H1 (cell line): ENCODE measurements at regions not wholly inside any gene's neighbourhood (a gene's known extent, or its start where the extent isn't known, plus 50 kb on each side); places are given as distances from the start of the nearest gene placed in this dataset.

Experiments
- CTCF ChIA-PET: fragments of 300-600 bp; sonication (Branson Sonifier 250); formaldehyde crosslinking; loops from one replicate; lab custom pipeline; 2021; ENCODE audit not compliant: partially characterized antibody; lab: Charles Lee
- POLR2A ChIA-PET: fragments of 300-600 bp; sonication (Branson Sonifier 250); formaldehyde crosslinking; loops from one replicate; lab custom pipeline; 2021; ENCODE audit warnings: inconsistent platforms; ENCODE audit not compliant: partially characterized antibody; lab: Charles Lee
- DNase-seq, 2 experiments: peaks; one replicate each; pipeline versions ENCODE4 v3.0.0 to v3.0.0-alpha.2; 2010 to 2022; ENCODE audit warnings: low spot score in 2 of 2, low read depth in 1 of 2, mixed read lengths in 1 of 2
- FAIRE-seq: peaks from 2 replicates; lab custom pipeline; 2011; peaks lifted over from hg19 to GRCh38; lab: Jason Lieb, UNC
- H2AFZ ChIP-seq: 2 replicates; pipeline ENCODE4 v1.8.1; 2012; ENCODE audit warnings: low read length, inconsistent platforms
- H2AK5ac ChIP-seq: 2 replicates; pipeline ENCODE4 v1.6.1; 2013; ENCODE audit warnings: low read depth, low read length
- H2BK120ac ChIP-seq: replicated peaks from 2 replicates; pipeline ENCODE3; 2013; ENCODE audit warnings: low read depth, low read length, inconsistent platforms
- H2BK12ac ChIP-seq: 2 replicates; pipeline ENCODE4 v1.6.1; 2013; ENCODE audit warnings: low read depth, low read length
- H2BK15ac ChIP-seq: 2 replicates; pipeline ENCODE4 v1.6.1; 2013; ENCODE audit warnings: low read length
- H2BK20ac ChIP-seq: 2 replicates; pipeline ENCODE4 v1.6.1; 2013; ENCODE audit warnings: low read length
- H2BK5ac ChIP-seq: 2 replicates; pipeline ENCODE4 v1.6.1; 2013; ENCODE audit warnings: low read depth, low read length
- H3K14ac ChIP-seq: 2 replicates; pipeline ENCODE4 v1.6.1; 2013; ENCODE audit warnings: inconsistent platforms; ENCODE audit not compliant: insufficient read length
- H3K18ac ChIP-seq: 2 replicates; pipeline ENCODE4 v1.6.1; 2013; ENCODE audit warnings: low read length; ENCODE audit errors: extremely low read depth
- H3K23ac ChIP-seq: 2 replicates; pipeline ENCODE4 v1.6.1; 2013; ENCODE audit warnings: inconsistent platforms; ENCODE audit not compliant: insufficient read length
- H3K23me2 ChIP-seq: 2 replicates; pipeline ENCODE4 v1.6.1; 2013; ENCODE audit warnings: low read depth, low read length
- H3K27ac ChIP-seq: 2 replicates; pipeline ENCODE4 v1.6.1; 2011; ENCODE audit warnings: low read depth, low read length, inconsistent platforms
- H3K27me3 ChIP-seq, 4 experiments: replicated peaks in 1 of 4; 1 replicate in 1 of 4; 2 replicates in 3 of 4; pipeline versions ENCODE4 v1.6.1 to v1.8.1; 2011 to 2013; ENCODE audit warnings: low read length in 3 of 4, mild to moderate bottlenecking in 3 of 4, inconsistent platforms in 2 of 4, mixed read lengths in 2 of 4, moderate library complexity in 1 of 4; ENCODE audit not compliant: control insufficient read depth in 3 of 4, insufficient read depth in 3 of 4; ENCODE audit errors: extremely low read depth in 1 of 4
- H3K36me3 ChIP-seq, 4 experiments: 2 replicates each; pipeline versions ENCODE4 v1.6.1 to v1.8.1; 2011 to 2013; ENCODE audit warnings: mild to moderate bottlenecking in 4 of 4, low read length in 3 of 4, moderate library complexity in 2 of 4, control low read depth in 1 of 4, inconsistent platforms in 1 of 4; ENCODE audit not compliant: insufficient read depth in 4 of 4, control insufficient read depth in 2 of 4
- H3K4ac ChIP-seq: replicated peaks from 2 replicates; pipeline ENCODE3; 2013; ENCODE audit warnings: low read length, low read depth, mixed read lengths, inconsistent platforms; ENCODE audit not compliant: insufficient read length
- H3K4me1 ChIP-seq, 4 experiments: replicated peaks in 1 of 4; 1 replicate in 1 of 4; 2 replicates in 3 of 4; pipeline versions ENCODE4 v1.6.1 to v1.8.1; 2011 to 2013; ENCODE audit warnings: low read length in 3 of 4, inconsistent platforms in 2 of 4, mixed read lengths in 1 of 4; ENCODE audit not compliant: insufficient read depth in 4 of 4, control insufficient read depth in 3 of 4
- H3K4me2 ChIP-seq, 2 experiments: 2 replicates each; pipeline versions ENCODE4 v1.6.1 to v1.8.1; 2011 to 2013; ENCODE audit warnings: low read depth in 2 of 2, low read length in 2 of 2, control low read depth in 1 of 2, inconsistent platforms in 1 of 2, mild to moderate bottlenecking in 1 of 2; ENCODE audit not compliant: insufficient read depth in 1 of 2
- H3K4me3 ChIP-seq, 4 experiments: fragments of 200-600, 300-600 bp in 1 of 4; sonication (generic), shearing (Covaris generic), sonication (Bioruptor Twin) in 1 of 4; 2 replicates each; pipeline versions ENCODE4 v1.5.1 to v1.8.1; 2011 to 2016; ENCODE audit warnings: low read length in 4 of 4, low read depth in 3 of 4, control low read depth in 2 of 4, inconsistent platforms in 2 of 4, mild to moderate bottlenecking in 2 of 4, mixed read lengths in 1 of 4, moderate library complexity in 1 of 4; ENCODE audit not compliant: insufficient read depth in 2 of 4; ENCODE audit errors: extremely low read depth in 1 of 4
- H3K56ac ChIP-seq: replicated peaks from 2 replicates; pipeline ENCODE3; 2013; ENCODE audit warnings: low read depth, mild to moderate bottlenecking, mixed read lengths, low read length, inconsistent platforms; ENCODE audit not compliant: insufficient read length
- H3K79me1 ChIP-seq: 2 replicates; pipeline ENCODE4 v1.6.1; 2013; ENCODE audit warnings: low read depth, low read length, control low read depth
- H3K79me2 ChIP-seq, 2 experiments: 2 replicates each; pipeline versions ENCODE4 v1.6.1 to v1.8.1; 2012 to 2013; ENCODE audit warnings: low read length in 2 of 2, mild to moderate bottlenecking in 2 of 2, inconsistent platforms in 1 of 2; ENCODE audit not compliant: insufficient read depth in 2 of 2, control insufficient read depth in 1 of 2
- H3K9ac ChIP-seq, 4 experiments: replicated peaks in 1 of 4; 1 replicate in 1 of 4; 2 replicates in 3 of 4; pipeline versions ENCODE4 v1.6.1 to v1.8.1; 2011 to 2013; ENCODE audit warnings: low read depth in 3 of 4, low read length in 3 of 4, control low read depth in 2 of 4, mild to moderate bottlenecking in 2 of 4, moderate library complexity in 2 of 4, inconsistent platforms in 1 of 4; ENCODE audit errors: extremely low read depth in 1 of 4
- H3K9me3 ChIP-seq, 2 experiments: 2 replicates each; pipeline versions ENCODE4 v1.6.1 to v1.8.1; 2012 to 2013; ENCODE audit warnings: mild to moderate bottlenecking in 2 of 2, moderate library complexity in 2 of 2, control low read depth in 1 of 2, inconsistent platforms in 1 of 2, low read depth in 1 of 2, low read length in 1 of 2, mixed read lengths in 1 of 2; ENCODE audit not compliant: insufficient read depth in 2 of 2
- H4K20me1 ChIP-seq, 2 experiments: replicated peaks in 1 of 2; 2 replicates each; pipeline versions ENCODE3 to v1.8.1; 2011 to 2013; ENCODE audit warnings: inconsistent platforms in 2 of 2, low read length in 2 of 2, mild to moderate bottlenecking in 1 of 2; ENCODE audit not compliant: insufficient read depth in 2 of 2, control insufficient read depth in 1 of 2
- H4K5ac ChIP-seq: 2 replicates; pipeline ENCODE4 v1.6.1; 2013; ENCODE audit warnings: low read length, low read depth, mixed read lengths, inconsistent platforms; ENCODE audit not compliant: insufficient read length
- H4K8ac ChIP-seq: 2 replicates; pipeline ENCODE4 v1.8.0; 2013; ENCODE audit warnings: mild to moderate bottlenecking, moderate library complexity, low read length, inconsistent platforms; ENCODE audit not compliant: insufficient read depth; ENCODE audit errors: extremely low read depth
- H4K91ac ChIP-seq: replicated peaks from 2 replicates; pipeline ENCODE3; 2013; ENCODE audit warnings: low read length, mixed read lengths, inconsistent platforms; ENCODE audit not compliant: insufficient read length
- CBX8 ChIP-seq: fragments of 300-800, 300-1000 bp; sonication (generic); IDR thresholded peaks from 2 replicates; pipeline ENCODE4 v1.7.1; 2016; ENCODE audit warnings: low read depth, low read length, borderline replicate concordance
- CEBPB ChIP-seq: IDR thresholded peaks from 2 replicates; pipeline ENCODE4 v1.6.1; 2012; ENCODE audit warnings: low read depth, low read length
- CREB1 ChIP-seq: IDR thresholded peaks from 2 replicates; pipeline ENCODE4 v1.6.1; 2012; ENCODE audit warnings: inconsistent platforms
- CTCF ChIP-seq, 3 experiments: IDR thresholded peaks; 1 replicate in 2 of 3; 2 replicates in 1 of 3; pipeline versions ENCODE4 v1.5.1 to v1.6.1; 2011; ENCODE audit warnings: low read length in 3 of 3, mild to moderate bottlenecking in 3 of 3, inconsistent platforms in 2 of 3, low read depth in 1 of 3, moderate library complexity in 1 of 3; ENCODE audit not compliant: insufficient read depth in 1 of 3; ENCODE audit errors: control extremely low read depth in 1 of 3
- EGR1 ChIP-seq: IDR thresholded peaks from 2 replicates; pipeline ENCODE4 v1.6.1; 2011; ENCODE audit warnings: low read depth, low read length, borderline replicate concordance
- EZH2 ChIP-seq: fragments of 200-600 bp; sonication (generic); IDR thresholded peaks from 2 replicates; pipeline ENCODE4 v1.7.1; 2012; ENCODE audit warnings: low read depth, mild to moderate bottlenecking, moderate library complexity, low read length, inconsistent platforms; ENCODE audit not compliant: severe bottlenecking
- NANOG ChIP-seq: IDR thresholded peaks from 2 replicates; pipeline ENCODE4 v1.6.1; 2011; ENCODE audit warnings: low read length, low read depth, mild to moderate bottlenecking, inconsistent platforms; ENCODE audit not compliant: insufficient read depth, poor library complexity, severe bottlenecking
- RBBP5 ChIP-seq: IDR thresholded peaks from 2 replicates; pipeline ENCODE4 v1.7.1; 2012; ENCODE audit warnings: low read depth, mild to moderate bottlenecking, inconsistent platforms, low read length, moderate library complexity, borderline replicate concordance
- YY1 ChIP-seq: IDR thresholded peaks from 2 replicates; pipeline ENCODE4 v1.6.1; 2011; ENCODE audit warnings: low read depth, mild to moderate bottlenecking, low read length
- WGBS, 2 experiments: shearing (Covaris generic) in 1 of 2; methylation state at CpG; one replicate each; pipeline versions ENCODE4 v1.1.6 to v1.1.7; 2013 to 2015; ENCODE audit warnings: low lambda C conversion rate in 2 of 2, mixed read lengths in 2 of 2, inconsistent platforms in 1 of 2, low coverage in 1 of 2, missing lambda C conversion rate in 1 of 2; ENCODE audit not compliant: insufficient replicate concordance in 2 of 2, insufficient coverage in 1 of 2, insufficient read length in 1 of 2; ENCODE audit errors: extremely low coverage in 1 of 2, missing lambda C conversion rate in 1 of 2; 5-methylcytosine and 5-hydroxymethylcytosine counted together

- Histone ChIP-seq H4K20me1 (no peaks in the 10 kb centered on the region), H3K36me3 (no peaks in the 10 kb centered on the region), H3K23me2 (no peaks in the 10 kb centered on the region), H2BK5ac (no peak overlapping the region), H3K4ac (no peak overlapping the region), H4K5ac (no peak overlapping the region), H3K79me2 (no peaks in the 10 kb centered on the region), H3K18ac (no peak overlapping the region), H3K9ac (no peak overlapping the region), H2AFZ (no peak overlapping the region), H3K4me1 (no peaks in the 10 kb centered on the region), H2BK15ac (no peak overlapping the region), H3K9me3 (no peaks in the 10 kb centered on the region), H2BK120ac (no peak overlapping the region), H3K14ac (no peak overlapping the region), H2BK12ac (no peak overlapping the region), H3K56ac (no peak overlapping the region), H3K4me2 (no peak overlapping the region), H4K91ac (no peak overlapping the region), H3K23ac (no peak overlapping the region), H3K27me3 (no peaks in the 10 kb centered on the region; a peak in 1 of 7 replicates), H3K79me1 (no peaks in the 10 kb centered on the region), H4K8ac (no peak overlapping the region), H3K27ac (no peak overlapping the region), H3K4me3 (no peak overlapping the region), H2AK5ac (no peak overlapping the region), H2BK20ac (no peak overlapping the region)
- ChIA-PET CTCF (no interaction called here), POLR2A (no interaction called here)
- WGBS, 2 experiments = 100% methylated on average over 2 of the region's 2 CpGs; no CpG with 5 or more reads in 1 of the 2 experiments
- FAIRE-seq (no peak), DNase-seq (no peak)
- no peak for TF ChIP-seq YY1
- TF ChIP-seq CREB1 = no peak
- TF ChIP-seq EGR1 = no peak
- no peak for TF ChIP-seq EZH2
- TF ChIP-seq CBX8 = no peak
- no peak for TF ChIP-seq CTCF (IDR thresholded peaks at IDR 0.05; ENCODE audit: control extremely low read depth in 1 of 3, insufficient read depth in 1 of 3, low read depth in 1 of 3, low read length in 3 of 3)
- TF ChIP-seq CEBPB = no peak
- TF ChIP-seq RBBP5 = no peak
- TF ChIP-seq NANOG = no peak
Measured at GRCh38 chr14:97442363-97442762, 645.2 kb downstream of the VRK1 start.
